Neural progenitor cell (in vitro differentiated cells): ENCODE measurements at regions not wholly inside any gene's neighbourhood (a gene's known extent, or its start where the extent isn't known, plus 50 kb on each side); places are given as distances from the start of the nearest gene placed in this dataset.

Experiments used
- DNase-seq: peaks from one replicate; pipeline ENCODE4 v3.0.0-alpha.2; 2016; ENCODE audit warnings: low spot score
- H2AFZ ChIP-seq: fragments of 200-600 bp; sonication (generic); replicated peaks from 2 replicates; pipeline ENCODE4 v1.6.1; 2016; ENCODE audit warnings: antibody characterized with exemption
- H3F3A ChIP-seq: fragments of 200-600 bp; sonication (generic); 2 replicates; pipeline ENCODE4 v1.6.1; 2016; ENCODE audit warnings: antibody characterized with exemption, low read depth
- H3K27ac ChIP-seq: fragments of 200-600 bp; sonication (generic); 2 replicates; pipeline ENCODE4 v1.5.1; 2016; ENCODE audit warnings: mild to moderate bottlenecking
- H3K27me3 ChIP-seq: fragments of 200-600 bp; sonication (generic); 2 replicates; pipeline ENCODE4 v1.6.1; 2016; ENCODE audit warnings: mild to moderate bottlenecking, moderate library complexity
- H3K36me3 ChIP-seq: fragments of 200-600 bp; sonication (generic); 2 replicates; pipeline ENCODE4 v1.5.1; 2016
- H3K4me1 ChIP-seq: fragments of 200-600 bp; sonication (generic); 2 replicates; pipeline ENCODE4 v1.6.1; 2016; ENCODE audit warnings: mixed run types
- H3K4me2 ChIP-seq: fragments of 200-600 bp; sonication (generic); 2 replicates; pipeline ENCODE4 v1.6.1; 2016
- H3K4me3 ChIP-seq: fragments of 200-600 bp; sonication (generic); 2 replicates; pipeline ENCODE4 v1.5.1; 2016
- H3K79me2 ChIP-seq: fragments of 200-600 bp; sonication (generic); 2 replicates; pipeline ENCODE4 v1.6.1; 2016; ENCODE audit warnings: low read depth
- H3K9ac ChIP-seq: fragments of 200-600 bp; sonication (generic); 2 replicates; pipeline ENCODE4 v1.6.1; 2016
- H3K9me3 ChIP-seq: fragments of 200-600 bp; sonication (generic); 2 replicates; pipeline ENCODE4 v1.5.1; 2016; ENCODE audit warnings: low read depth
- H4K20me1 ChIP-seq: fragments of 200-600 bp; sonication (generic); 2 replicates; pipeline ENCODE4 v1.6.1; 2016; ENCODE audit warnings: low read depth
- H3K27ac Mint-ChIP-seq: 3 replicates; pipeline ENCODE4 v1.8.0; 2021; ENCODE audit warnings: mixed read lengths
- H3K27me3 Mint-ChIP-seq: 2 replicates; pipeline ENCODE4 v1.8.0; 2022; ENCODE audit warnings: low read depth, mild to moderate bottlenecking, inconsistent platforms, moderate library complexity, mixed read lengths; ENCODE audit not compliant: insufficient read depth
- H3K36me3 Mint-ChIP-seq: 3 replicates; pipeline ENCODE4 v1.8.0; 2021; ENCODE audit warnings: mixed read lengths
- H3K4me1 Mint-ChIP-seq: 3 replicates; pipeline ENCODE4 v1.8.0; 2021; ENCODE audit warnings: mixed read lengths
- H3K4me3 Mint-ChIP-seq: 3 replicates; pipeline ENCODE4 v1.8.0; 2021; ENCODE audit warnings: mild to moderate bottlenecking, moderate library complexity, mixed read lengths
- H3K9me3 Mint-ChIP-seq: 3 replicates; pipeline ENCODE4 v1.8.0; 2020; ENCODE audit warnings: mixed read lengths
- CTCF ChIP-seq: fragments of 200-600 bp; sonication (generic); IDR thresholded peaks from 2 replicates; pipeline ENCODE4 v1.5.1; 2017; ENCODE audit warnings: antibody characterized with exemption, mild to moderate bottlenecking
- EZH2 ChIP-seq: fragments of 200-600 bp; sonication (generic); IDR thresholded peaks from 2 replicates; pipeline ENCODE4 v1.6.1; 2017; ENCODE audit warnings: antibody characterized with exemption, mild to moderate bottlenecking, moderate library complexity
- EZH2phosphoT487 ChIP-seq: fragments of 200-600 bp; sonication (generic); IDR thresholded peaks from 2 replicates; pipeline ENCODE4 v1.6.1; 2017; ENCODE audit warnings: antibody characterized with exemption

DNA sequence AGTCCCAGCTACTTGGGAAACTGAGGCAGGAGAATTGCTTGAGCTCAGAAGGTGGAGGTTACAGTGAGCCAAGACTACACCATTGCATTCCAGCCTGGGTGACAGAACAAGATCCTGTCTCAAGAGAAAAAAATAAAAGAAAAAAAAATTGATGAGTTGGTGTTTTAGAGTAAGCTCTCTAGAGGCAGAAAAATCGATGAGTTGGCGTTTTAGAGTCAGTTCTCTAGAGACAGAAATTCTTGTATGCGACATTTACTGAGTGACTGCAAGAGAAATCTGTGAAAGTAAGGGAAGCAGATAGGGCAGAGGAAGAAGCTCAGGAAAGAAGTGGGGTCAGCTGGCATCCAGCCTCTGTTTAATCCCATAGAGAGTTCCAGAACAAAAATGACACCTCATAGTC is 298.7 kb upstream of the ARRDC4 start:
- Histone ChIP-seq H3K27me3 (no peaks in the 10 kb centered on the region), H3K4me3 (no peak overlapping the region), H3K9ac (no peak overlapping the region), H3K4me2 (no peak overlapping the region), H3K27ac (no peak overlapping the region), H2AFZ (no peak overlapping the region), H3K4me1 (no peaks in the 10 kb centered on the region), H3K9me3 (no peaks in the 10 kb centered on the region), H3F3A (no peaks in the 10 kb centered on the region), H3K36me3 (no peaks in the 10 kb centered on the region), H3K79me2 (no peaks in the 10 kb centered on the region), H4K20me1 (no peaks in the 10 kb centered on the region)
- Mint-ChIP-seq H3K27ac (no peak overlapping the region), H3K4me3 (no peak overlapping the region), H3K36me3 (no peaks in the 10 kb centered on the region), H3K27me3 (peaks cover 2% of the 10 kb centered on the region), H3K4me1 (no peaks in the 10 kb centered on the region), H3K9me3 (peaks cover 6% of the 10 kb centered on the region)
- DNase-seq = no peak
- TF ChIP-seq EZH2phosphoT487 = no peak
- TF ChIP-seq CTCF = no peak
- no peak for TF ChIP-seq EZH2

DNA sequence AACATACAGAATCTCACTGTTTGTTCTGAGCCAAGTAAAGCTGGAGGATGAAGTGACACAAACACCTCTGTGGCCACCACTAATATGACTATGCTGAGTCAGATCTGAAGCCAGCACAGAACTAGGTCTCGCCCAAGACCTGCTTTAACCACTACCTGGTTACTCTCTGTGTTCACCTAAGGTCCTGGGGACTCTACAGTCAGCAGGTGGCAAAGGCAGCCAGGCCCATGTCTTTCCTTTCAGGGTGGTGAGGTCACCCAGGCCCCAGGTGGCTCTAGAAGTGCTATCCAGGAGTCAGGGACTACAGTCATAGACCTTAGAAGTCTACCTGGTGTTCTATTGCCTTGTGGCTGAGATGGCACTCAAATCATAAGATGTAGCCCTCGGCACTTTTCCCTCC is 287.9 kb upstream of the ARRDC4 start:
- H3K4me3 Mint-ChIP-seq = no peak overlapping the region
- H3K4me3 ChIP-seq = no peak overlapping the region
- no peaks in the 10 kb centered on the region for H3K9me3 Mint-ChIP-seq
- H3K27me3 ChIP-seq = no peaks in the 10 kb centered on the region
- H2AFZ ChIP-seq = no peak overlapping the region
- no peak overlapping the region for H3K9ac ChIP-seq
- no peak for DNase-seq
- no peaks in the 10 kb centered on the region for H3K36me3 ChIP-seq
- no peaks in the 10 kb centered on the region for H3F3A ChIP-seq
- no peak for TF ChIP-seq EZH2
- no peak for TF ChIP-seq EZH2phosphoT487
- TF ChIP-seq CTCF = no peak
- no peaks in the 10 kb centered on the region for H3K79me2 ChIP-seq
- no peak overlapping the region for H3K27ac Mint-ChIP-seq
- peaks cover 5% of the 10 kb centered on the region for H3K27me3 Mint-ChIP-seq
- no peaks in the 10 kb centered on the region for H3K36me3 Mint-ChIP-seq
- H3K9me3 ChIP-seq = no peaks in the 10 kb centered on the region
- H3K27ac ChIP-seq = no peak overlapping the region
- no peaks in the 10 kb centered on the region for H4K20me1 ChIP-seq
- no peak overlapping the region for H3K4me2 ChIP-seq
- no peaks in the 10 kb centered on the region for H3K4me1 ChIP-seq
- H3K4me1 Mint-ChIP-seq = no peaks in the 10 kb centered on the region

- Histone ChIP-seq H2AFZ (no peak overlapping the region), H3K79me2 (no peaks in the 10 kb centered on the region), H3K9ac (no peak overlapping the region), H3K4me1 (no peaks in the 10 kb centered on the region), H4K20me1 (no peaks in the 10 kb centered on the region), H3K36me3 (no peaks in the 10 kb centered on the region), H3F3A (no peaks in the 10 kb centered on the region), H3K9me3 (no peaks in the 10 kb centered on the region), H3K4me2 (no peak overlapping the region), H3K27ac (no peak overlapping the region), H3K4me3 (no peak overlapping the region), H3K27me3 (no peaks in the 10 kb centered on the region)
- H3K27me3 Mint-ChIP-seq = peaks cover 5% of the 10 kb centered on the region
- H3K36me3 Mint-ChIP-seq = no peaks in the 10 kb centered on the region
- TF ChIP-seq EZH2 (no peak), CTCF (no peak), EZH2phosphoT487 (no peak)
- no peak overlapping the region for H3K27ac Mint-ChIP-seq
- H3K9me3 Mint-ChIP-seq = no peaks in the 10 kb centered on the region
- no peak for DNase-seq
- H3K4me3 Mint-ChIP-seq = no peak overlapping the region
- H3K4me1 Mint-ChIP-seq = no peaks in the 10 kb centered on the region
Observed at GRCh38 chr15:97678656-97679055, 281.8 kb upstream of the ARRDC4 start.
